Stomach (tissue), 8 donors: ENCODE measurements at regions not wholly inside any gene's neighbourhood (a gene's known extent, or its start where the extent isn't known, plus 50 kb on each side); places are given as distances from the start of the nearest gene placed in this dataset.

Experiments used
- DNase-seq, 2 donors: peaks; one replicate each; pipeline versions ENCODE4 v3.0.0 to v3.0.0-alpha.2; 2013 to 2019
- H3K27ac ChIP-seq, 5 donors: fragments of 200-600 bp in 4 of 5; sonication (generic) in 4 of 5; one replicate each; pipeline ENCODE4 v1.5.1; 2013 to 2019; ENCODE audit warnings: mild to moderate bottlenecking in 1 of 5, moderate library complexity in 1 of 5
- H3K27me3 ChIP-seq, 3 donors: fragments of 200-600 bp; sonication (generic); one replicate each; pipeline ENCODE4 v1.5.1; 2017 to 2019; ENCODE audit warnings: mixed run types in 1 of 3
- H3K36me3 ChIP-seq, 4 donors: fragments of 200-600 bp; sonication (generic); 1 replicate in 3 of 4; 2 replicates in 1 of 4; pipeline ENCODE4 v1.5.1; 2016 to 2019
- H3K4me1 ChIP-seq, 4 donors: fragments of 200-600 bp; sonication (generic); one replicate each; pipeline ENCODE4 v1.5.1; 2016 to 2019
- H3K4me3 ChIP-seq, 4 donors: fragments of 200-600 bp; sonication (generic) in 3 of 4; one replicate each; pipeline ENCODE4 v1.5.1; 2016 to 2019; ENCODE audit warnings: mild to moderate bottlenecking in 1 of 4
- H3K9me3 ChIP-seq, 4 donors: fragments of 200-600 bp; sonication (generic); one replicate each; pipeline ENCODE4 v1.5.1; 2016 to 2019
- CTCF ChIP-seq, 7 experiments: fragments of 450-650 bp in 4 of 7; fragments of 200-600 bp in 3 of 7; sonication (generic) in 3 of 7; IDR thresholded peaks; one replicate each; pipeline ENCODE4 v1.5.1; 2016 to 2019; ENCODE audit warnings: antibody characterized with exemption in 7 of 7, control low read depth in 2 of 7, mild to moderate bottlenecking in 1 of 7
- EP300 ChIP-seq: sonication (generic); formaldehyde crosslinking; IDR thresholded peaks from one replicate; pipeline ENCODE4 v1.6.1; 2017; ENCODE audit warnings: antibody characterized with exemption
- POLR2A ChIP-seq, 4 donors: fragments of 450-650 bp; IDR thresholded peaks; one replicate each; pipeline ENCODE4 v1.6.1; 2016; ENCODE audit warnings: antibody characterized with exemption in 4 of 4, control low read depth in 2 of 4, mild to moderate bottlenecking in 1 of 4, moderate library complexity in 1 of 4
- POLR2AphosphoS5 ChIP-seq, 3 donors: sonication (generic); formaldehyde crosslinking; IDR thresholded peaks; one replicate each; pipeline ENCODE4 v1.6.1; 2016; ENCODE audit warnings: antibody characterized with exemption in 3 of 3
- WGBS, 5 donors: extraction: QIAGEN DNeasy Blood & Tissue Kit in 3 of 5; methylation state at CpG; one replicate each; pipeline versions ENCODE4 v1.1.5 to v1.1.7; 2013 to 2018; 5-methylcytosine and 5-hydroxymethylcytosine counted together
- intact Hi-C: fragments of 100-400 bp; cut with DNase I; formaldehyde crosslinking; loops from one replicate; pipeline ENCODE4 v1.15.1; 2023; ENCODE audit warnings: low total_unique reads
- donor health status: healthy with polysubstance abuse.
- donor health status: Bipolar disorder and iron deficiency.
- donor health status: healthy.

DNA sequence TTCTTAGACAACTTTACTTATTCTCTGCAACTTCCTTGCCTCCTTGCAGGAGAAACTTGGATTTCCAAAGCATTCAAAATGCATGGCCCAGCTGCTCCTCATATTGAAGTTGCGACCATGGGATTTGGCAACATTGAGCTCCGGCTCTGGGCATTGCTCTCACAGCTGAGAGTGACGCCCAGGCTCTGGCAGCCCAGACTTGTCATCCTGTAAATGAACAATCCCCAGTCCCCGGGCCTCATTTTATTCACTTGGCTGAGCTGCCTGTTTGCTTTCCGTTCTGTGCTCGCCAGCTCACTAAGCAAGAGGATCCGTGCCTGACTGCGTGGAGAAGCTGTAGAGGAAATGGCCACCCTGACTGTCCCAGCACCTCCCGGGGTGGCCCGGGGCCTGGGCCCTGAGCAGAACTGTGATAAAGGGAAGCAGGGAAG, 119.5 kb upstream of the CD93 start:
- no peaks in the 10 kb centered on the region for H3K9me3 ChIP-seq
- peak in 1 of 3 donors; percentile 45 for TF ChIP-seq POLR2AphosphoS5 (IDR thresholded peaks at IDR 0.05)
- no peak for TF ChIP-seq EP300
- H3K27ac ChIP-seq = peak overlapping the region; percentile 16 to 82 (median 69)
- peaks cover 7 to 24% (median 14%) of the 10 kb centered on the region in 4 donors for H3K4me1 ChIP-seq
- no peaks in the 10 kb centered on the region for H3K36me3 ChIP-seq
- no peak overlapping the region for H3K4me3 ChIP-seq
- intact Hi-C loops = no loop called here
- peak; percentile 63 to 87 for DNase-seq
- H3K27me3 ChIP-seq = no peaks in the 10 kb centered on the region
- WGBS, 5 donors = 15 to 33% (median 20%) methylated on average over 10 of the region's 10 CpGs

- no peak for TF ChIP-seq POLR2AphosphoS5 (IDR thresholded peaks at IDR 0.05)
- no peak for TF ChIP-seq EP300
- TF ChIP-seq CTCF (IDR thresholded peaks at IDR 0.05) = no peak
- TF ChIP-seq POLR2A (IDR thresholded peaks at IDR 0.05) = no peak
- intact Hi-C loops = no loop called here
- Histone ChIP-seq H3K4me1 (peaks cover 7 to 24% (median 14%) of the 10 kb centered on the region in 4 donors), H3K4me3 (no peak overlapping the region), H3K9me3 (no peaks in the 10 kb centered on the region), H3K36me3 (no peaks in the 10 kb centered on the region), H3K27ac (peak overlapping the region in 4 of 5 donors; percentile 67 to 82 (median 70)), H3K27me3 (no peaks in the 10 kb centered on the region)
- DNase-seq = no peak
- 65 to 82% (median 75%) methylated on average over 7 of the region's 7 CpGs for WGBS, 5 donors
Measured at GRCh38 chr20:23205211-23205610, 119.1 kb upstream of the CD93 start.

DNA sequence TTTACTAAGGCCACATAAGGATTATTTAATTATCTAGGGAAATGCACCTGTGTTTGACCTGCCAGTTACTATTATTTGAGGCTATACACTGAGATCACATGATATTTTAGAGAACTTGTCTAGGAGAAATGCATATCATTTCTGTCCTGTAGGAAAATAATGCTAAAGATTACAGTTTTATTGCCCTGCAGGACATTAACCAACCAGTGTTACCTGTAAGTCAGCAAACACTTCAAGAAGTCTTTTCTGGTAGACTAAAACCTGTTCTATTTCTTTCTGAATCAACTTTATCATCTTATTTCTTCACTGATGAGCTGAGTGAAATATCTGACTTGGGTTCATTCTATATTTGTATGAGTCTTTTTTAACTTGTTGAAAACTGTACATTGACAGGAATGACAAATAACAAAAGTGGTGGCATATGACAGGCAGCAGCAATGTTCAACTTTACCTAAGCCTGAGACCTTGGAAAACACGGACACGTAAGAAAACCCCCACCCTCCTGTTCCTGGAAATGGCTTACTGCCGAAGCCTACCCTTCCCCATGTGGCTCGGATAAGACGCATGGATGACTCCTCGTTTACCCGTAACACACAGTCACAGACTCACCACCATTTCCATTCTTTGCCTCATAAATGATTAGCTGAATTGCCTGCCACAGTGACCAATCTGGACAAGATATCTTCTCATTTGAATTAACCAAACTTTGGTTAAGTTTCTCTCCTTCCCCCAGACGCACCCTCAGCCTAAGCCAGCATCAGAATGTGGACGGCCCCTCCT, 118.0 kb upstream of the CD93 start:
- Histone ChIP-seq H3K9me3 (no peaks in the 10 kb centered on the region), H3K4me1 (peaks cover 7 to 24% (median 14%) of the 10 kb centered on the region in 4 donors), H3K27me3 (no peaks in the 10 kb centered on the region), H3K4me3 (no peak overlapping the region), H3K36me3 (no peaks in the 10 kb centered on the region), H3K27ac (peak overlapping the region in 1 of 5 donors; percentile 82)
- intact Hi-C loops = no loop called here
- 81 to 90% (median 83%) methylated on average over 9 of the region's 9 CpGs for WGBS, 5 donors
- no peak for DNase-seq
- TF ChIP-seq CTCF (IDR thresholded peaks at IDR 0.05) (no peak), POLR2AphosphoS5 (IDR thresholded peaks at IDR 0.05) (no peak), EP300 (no peak), POLR2A (IDR thresholded peaks at IDR 0.05) (no peak)

- no peaks in the 10 kb centered on the region for H3K36me3 ChIP-seq
- H3K4me1 ChIP-seq = peaks cover 7 to 24% (median 14%) of the 10 kb centered on the region in 4 donors
- H3K9me3 ChIP-seq = no peaks in the 10 kb centered on the region
- 56 to 73% (median 64%) methylated on average over 2 of the region's 2 CpGs for WGBS, 5 donors
- intact Hi-C loops = no loop called here
- no peak for TF ChIP-seq POLR2AphosphoS5 (IDR thresholded peaks at IDR 0.05)
- no peak for TF ChIP-seq POLR2A (IDR thresholded peaks at IDR 0.05)
- no peak for TF ChIP-seq CTCF (IDR thresholded peaks at IDR 0.05)
- TF ChIP-seq EP300 = no peak
- no peak overlapping the region for H3K4me3 ChIP-seq
- DNase-seq = no peak
- H3K27me3 ChIP-seq = no peaks in the 10 kb centered on the region
- H3K27ac ChIP-seq = no peak overlapping the region
Measured at GRCh38 chr20:23203310-23203709, 117.2 kb upstream of the CD93 start.

DNA sequence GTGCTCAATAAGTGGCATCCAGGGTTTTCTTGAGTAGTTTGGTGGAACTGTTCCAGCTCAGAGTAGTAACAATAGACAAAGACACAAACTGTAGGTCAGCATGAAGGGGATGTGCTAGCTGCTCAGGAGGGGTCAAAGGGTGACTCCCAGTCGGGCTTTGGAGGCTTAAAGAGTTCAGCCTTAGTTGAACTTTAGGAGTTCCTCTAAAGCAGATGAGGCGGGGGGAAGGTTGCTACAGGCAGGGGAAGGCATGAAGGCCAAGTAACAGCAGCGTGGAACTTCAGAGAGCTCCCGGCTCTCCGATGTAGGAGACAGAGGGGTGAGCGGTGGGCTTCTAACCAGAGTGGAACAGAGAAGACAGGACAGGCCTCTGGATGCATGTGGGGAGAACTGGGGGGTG, 115.5 kb upstream of the CD93 start:
- no peaks in the 10 kb centered on the region for H3K36me3 ChIP-seq
- intact Hi-C loops = no loop called here
- peaks cover 7 to 22% (median 14%) of the 10 kb centered on the region in 4 donors for H3K4me1 ChIP-seq
- 81 to 87% (median 84%) methylated on average over 6 of the region's 6 CpGs for WGBS, 5 donors
- no peaks in the 10 kb centered on the region for H3K27me3 ChIP-seq
- no peak overlapping the region for H3K27ac ChIP-seq
- TF ChIP-seq EP300 (no peak), CTCF (IDR thresholded peaks at IDR 0.05) (no peak), POLR2AphosphoS5 (IDR thresholded peaks at IDR 0.05) (no peak), POLR2A (IDR thresholded peaks at IDR 0.05) (no peak)
- DNase-seq = no peak
- no peak overlapping the region for H3K4me3 ChIP-seq
- H3K9me3 ChIP-seq = no peaks in the 10 kb centered on the region
